Subcutaneous abdominal adipose tissue (tissue), 5 donors: ENCODE measurements at regions not wholly inside any gene's neighbourhood (a gene's known extent, or its start where the extent isn't known, plus 50 kb on each side); places are given as distances from the start of the nearest gene placed in this dataset.

Experiments used
- H3K27ac ChIP-seq: one replicate; pipeline ENCODE4 v1.7.0; 2013; ENCODE audit warnings: low read depth, mild to moderate bottlenecking, inconsistent platforms, low read length, moderate library complexity
- H3K27me3 ChIP-seq, 5 donors: one replicate each; pipeline ENCODE4 v1.7.0; 2013; ENCODE audit warnings: low read length in 5 of 5, inconsistent platforms in 1 of 5; ENCODE audit not compliant: control insufficient read depth in 5 of 5, insufficient read depth in 4 of 5
- H3K36me3 ChIP-seq, 5 donors: one replicate each; pipeline ENCODE4 v1.7.0; 2013; ENCODE audit warnings: low read length in 5 of 5; ENCODE audit not compliant: control insufficient read depth in 5 of 5, insufficient read depth in 5 of 5
- H3K4me1 ChIP-seq, 5 donors: one replicate each; pipeline ENCODE4 v1.7.0; 2013; ENCODE audit warnings: low read length in 5 of 5, mild to moderate bottlenecking in 3 of 5, moderate library complexity in 1 of 5; ENCODE audit not compliant: control insufficient read depth in 5 of 5, insufficient read depth in 5 of 5
- H3K4me3 ChIP-seq, 5 donors: one replicate each; pipeline ENCODE4 v1.7.0; 2013; ENCODE audit warnings: low read length in 5 of 5, low read depth in 1 of 5
- H3K9ac ChIP-seq, 5 donors: one replicate each; pipeline ENCODE4 v1.7.0; 2013; ENCODE audit warnings: low read length in 5 of 5, mild to moderate bottlenecking in 4 of 5, moderate library complexity in 3 of 5
- H3K9me3 ChIP-seq, 5 donors: one replicate each; pipeline ENCODE4 v1.7.0; 2013; ENCODE audit warnings: low read length in 5 of 5; ENCODE audit not compliant: control insufficient read depth in 5 of 5
- donor health status: healthy.
- donor health status: healthy.
- donor health status: healthy.
- donor health status: healthy.
- donor health status: healthy.

DNA sequence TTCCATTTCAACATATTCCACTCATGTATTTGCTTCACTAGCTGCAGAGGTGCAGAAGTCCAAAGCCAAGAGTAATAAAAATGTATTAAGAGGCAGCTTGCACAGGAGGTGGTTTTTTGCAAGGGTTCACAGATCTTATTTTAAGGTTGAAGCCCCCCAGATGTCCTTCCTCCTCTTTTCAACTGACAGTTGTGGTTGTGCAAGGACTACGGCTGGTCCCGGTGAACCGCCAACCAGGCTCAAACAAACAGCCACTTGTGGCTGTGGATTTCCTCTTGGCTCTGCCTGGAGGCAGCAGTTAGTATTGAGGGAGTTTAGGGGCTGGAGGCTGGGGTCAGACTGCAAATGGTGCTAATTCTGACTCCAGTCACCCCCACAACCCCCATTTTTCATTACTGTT, 240.7 kb upstream of the TBC1D5 start:
- no peaks in the 10 kb centered on the region for H3K36me3 ChIP-seq
- H3K9me3 ChIP-seq = no peaks in the 10 kb centered on the region
- H3K27ac ChIP-seq = no peak overlapping the region
- no peak overlapping the region for H3K4me3 ChIP-seq
- H3K27me3 ChIP-seq = no peaks in the 10 kb centered on the region
- H3K9ac ChIP-seq = no peak overlapping the region
- no peaks in the 10 kb centered on the region for H3K4me1 ChIP-seq

DNA sequence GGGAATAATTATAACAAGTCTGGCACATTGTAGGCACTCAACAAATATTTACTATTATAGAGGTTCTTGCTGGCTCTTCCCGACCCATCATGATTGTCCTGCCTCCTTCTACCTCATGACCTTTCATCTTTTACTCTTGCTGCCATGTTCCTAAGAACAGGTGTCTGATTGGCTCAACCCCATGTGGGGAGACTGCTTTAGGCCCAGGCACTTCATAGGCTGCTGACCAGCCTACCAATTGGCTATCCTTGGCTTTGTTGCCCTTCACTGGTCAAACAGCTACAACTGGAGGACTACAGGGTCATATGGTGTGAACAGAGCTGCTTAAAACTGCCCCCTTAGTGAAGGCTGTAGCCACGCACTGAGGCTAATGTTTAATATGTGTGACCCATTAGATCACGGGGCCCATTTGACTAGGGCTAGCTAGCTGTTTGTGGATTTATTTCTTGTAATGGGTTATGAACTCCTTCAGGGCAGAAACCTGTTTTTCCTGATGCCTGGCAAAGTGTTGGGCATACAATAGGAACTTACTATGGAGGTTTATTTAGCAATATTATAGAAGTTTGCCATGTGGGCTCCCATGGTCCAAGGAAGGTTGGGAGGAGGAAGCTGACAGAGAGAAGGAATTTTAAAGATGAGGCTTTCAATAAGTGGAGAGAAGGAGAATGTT, 239.9 kb upstream of the TBC1D5 start:
- no peaks in the 10 kb centered on the region for H3K4me1 ChIP-seq
- no peak overlapping the region for H3K9ac ChIP-seq

DNA sequence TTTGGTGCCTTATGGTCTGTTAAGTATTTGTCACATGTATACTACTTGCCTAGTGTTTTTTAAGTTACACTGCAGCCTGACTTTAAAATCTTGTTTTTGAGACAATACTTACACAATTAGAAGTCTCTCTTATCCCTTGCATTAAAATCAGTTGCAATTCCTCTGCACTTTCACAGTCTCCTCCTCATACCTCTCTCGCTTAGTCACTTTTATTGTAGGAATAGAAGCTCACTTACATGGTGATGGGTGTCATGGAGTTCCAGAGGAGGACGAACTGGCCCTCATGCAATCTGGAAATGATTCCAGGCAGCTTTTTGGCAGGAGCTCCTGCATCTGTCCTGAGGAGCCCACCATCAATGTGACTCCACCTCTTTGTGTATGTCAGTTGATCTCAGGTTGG, 238.4 kb upstream of the TBC1D5 start:
- no peaks in the 10 kb centered on the region for H3K27me3 ChIP-seq
- H3K9me3 ChIP-seq = no peaks in the 10 kb centered on the region
- H3K27ac ChIP-seq = no peak overlapping the region
- H3K4me1 ChIP-seq = no peaks in the 10 kb centered on the region
- H3K4me3 ChIP-seq = no peak overlapping the region
- H3K36me3 ChIP-seq = no peaks in the 10 kb centered on the region
- H3K9ac ChIP-seq = no peak overlapping the region

More for the DNA sequence above, 239.9 kb upstream of the TBC1D5 start:
- H3K9me3 ChIP-seq = no peaks in the 10 kb centered on the region
- no peak overlapping the region for H3K4me3 ChIP-seq
- no peaks in the 10 kb centered on the region for H3K36me3 ChIP-seq
- H3K27me3 ChIP-seq = no peaks in the 10 kb centered on the region
- no peak overlapping the region for H3K27ac ChIP-seq

DNA sequence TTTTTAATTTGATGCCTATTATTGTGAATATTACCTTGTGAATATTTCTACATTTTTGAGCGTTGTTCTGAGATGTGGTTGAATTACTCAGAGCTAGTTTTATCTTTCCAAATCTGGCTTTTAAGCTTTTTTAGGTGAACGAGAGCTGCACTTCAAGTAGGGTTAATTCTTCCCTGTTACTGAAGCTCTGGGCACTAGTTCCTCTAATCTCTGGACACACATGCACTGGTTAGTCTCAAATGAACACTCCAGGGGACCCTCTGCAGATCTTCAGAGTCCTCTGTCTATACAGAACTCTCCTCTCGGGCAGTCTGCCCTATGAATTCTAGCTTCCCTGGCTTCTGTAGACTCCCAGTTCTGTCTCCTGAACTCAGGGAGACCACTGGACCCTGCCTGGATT, 237.5 kb upstream of the TBC1D5 start:
- no peaks in the 10 kb centered on the region for H3K27me3 ChIP-seq
- no peaks in the 10 kb centered on the region for H3K36me3 ChIP-seq
- H3K9me3 ChIP-seq = no peaks in the 10 kb centered on the region
- no peak overlapping the region for H3K27ac ChIP-seq
- no peaks in the 10 kb centered on the region for H3K4me1 ChIP-seq
- no peak overlapping the region for H3K4me3 ChIP-seq
- H3K9ac ChIP-seq = no peak overlapping the region

DNA sequence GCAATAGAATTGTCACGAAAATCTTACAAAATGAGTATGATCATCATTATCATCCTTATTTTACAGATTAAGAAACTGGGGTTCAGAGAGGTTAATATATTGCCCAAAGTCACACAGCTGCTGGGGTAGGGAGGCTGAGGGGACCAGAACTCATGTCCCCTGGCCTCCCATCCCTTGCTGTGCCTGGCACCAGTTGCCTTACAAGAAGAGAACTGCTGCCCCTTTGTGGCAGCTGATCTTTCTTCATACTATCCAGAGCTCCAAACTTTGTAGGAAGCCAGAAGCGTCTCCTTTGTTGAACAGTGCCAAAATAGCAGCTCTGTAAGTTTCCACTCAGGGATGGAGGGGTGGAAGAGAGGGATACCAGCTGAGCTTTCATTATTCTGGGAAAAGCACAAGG, 236.8 kb upstream of the TBC1D5 start:
- no peaks in the 10 kb centered on the region for H3K9me3 ChIP-seq
- H3K9ac ChIP-seq = no peak overlapping the region
- H3K36me3 ChIP-seq = no peaks in the 10 kb centered on the region
- H3K27me3 ChIP-seq = no peaks in the 10 kb centered on the region
- no peaks in the 10 kb centered on the region for H3K4me1 ChIP-seq
- H3K27ac ChIP-seq = no peak overlapping the region
- H3K4me3 ChIP-seq = no peak overlapping the region

DNA sequence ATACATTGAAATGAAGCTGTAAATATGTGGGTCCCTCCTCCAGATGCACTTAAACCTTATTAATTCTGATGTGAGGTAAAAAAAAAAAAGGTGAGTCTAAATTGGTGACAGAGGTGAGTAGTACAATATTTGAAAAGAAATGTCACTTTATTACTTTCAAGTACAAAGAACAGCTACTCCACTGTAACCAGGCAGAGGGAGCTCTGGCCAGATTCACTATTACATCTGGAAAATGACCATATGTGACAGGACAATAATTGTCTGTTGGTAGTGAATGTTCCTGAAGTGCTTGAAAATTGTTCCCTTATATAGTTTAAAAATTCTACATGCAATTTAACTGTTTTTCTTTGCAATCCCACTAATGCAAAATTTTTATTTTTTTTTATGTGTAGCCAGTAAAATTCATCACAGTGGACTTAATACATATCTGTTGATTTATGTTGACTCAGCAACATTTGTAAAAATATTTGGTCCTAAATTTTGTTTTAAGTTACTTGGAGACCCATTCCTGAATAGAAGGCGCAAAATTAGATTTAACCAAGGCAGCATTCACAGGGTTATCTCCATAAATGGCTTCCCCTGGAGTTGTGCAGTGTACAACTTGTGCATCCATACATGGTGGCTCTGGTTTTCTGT, 231.9 kb upstream of the TBC1D5 start:
- no peaks in the 10 kb centered on the region for H3K27me3 ChIP-seq
- no peaks in the 10 kb centered on the region for H3K9me3 ChIP-seq
- H3K4me3 ChIP-seq = no peak overlapping the region
- no peaks in the 10 kb centered on the region for H3K36me3 ChIP-seq
- no peaks in the 10 kb centered on the region for H3K4me1 ChIP-seq
- H3K27ac ChIP-seq = no peak overlapping the region
- H3K9ac ChIP-seq = no peak overlapping the region

DNA sequence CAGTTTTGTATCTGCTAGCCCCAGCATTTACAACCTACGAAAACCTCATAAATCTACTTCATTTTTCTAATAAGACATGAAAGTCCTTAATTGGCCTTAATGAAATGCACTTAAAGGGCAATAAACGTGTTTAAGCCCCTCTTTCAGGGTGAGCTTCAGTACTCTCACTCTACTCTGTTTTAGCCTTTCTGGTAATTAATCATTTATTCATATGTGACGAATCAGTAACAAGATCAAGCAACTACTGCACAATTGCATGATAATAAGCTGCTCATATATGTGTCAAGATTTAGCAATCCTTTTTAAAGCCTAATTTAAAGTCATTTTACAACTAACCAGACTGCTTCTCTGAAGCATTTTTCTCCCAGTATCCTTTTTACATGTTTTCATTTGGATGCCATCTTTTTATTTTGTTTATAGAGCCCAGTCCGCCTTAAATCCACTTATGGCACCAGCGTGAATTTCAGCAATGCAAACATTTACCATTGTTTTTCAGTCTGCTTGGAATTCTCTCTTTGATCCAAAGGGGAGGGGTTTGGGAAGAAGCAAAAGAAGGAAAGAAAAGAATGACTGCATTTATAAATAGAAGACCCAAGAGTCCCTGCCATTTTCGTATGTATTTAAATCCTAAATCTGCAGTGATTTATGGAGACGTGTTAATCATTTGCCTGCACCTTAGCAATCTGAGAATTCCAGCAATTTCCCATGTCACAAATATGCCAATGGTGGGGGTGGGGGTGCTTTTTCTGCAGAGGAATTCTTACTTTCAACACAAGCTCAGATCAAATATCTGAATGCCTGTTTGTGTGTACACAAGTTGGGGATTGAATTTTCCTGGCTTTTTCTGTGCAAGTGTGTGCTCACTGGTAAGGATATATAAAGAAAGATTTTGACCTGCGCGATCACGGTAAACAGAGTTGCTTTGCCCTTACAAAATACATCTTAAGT, 230.8 kb upstream of the TBC1D5 start:
- Histone ChIP-seq H3K9me3 (no peaks in the 10 kb centered on the region), H3K27me3 (no peaks in the 10 kb centered on the region), H3K36me3 (no peaks in the 10 kb centered on the region), H3K27ac (no peak overlapping the region), H3K4me3 (no peak overlapping the region), H3K4me1 (peaks cover 0 to 5% (median 0%) of the 10 kb centered on the region in 5 donors), H3K9ac (no peak overlapping the region)

DNA sequence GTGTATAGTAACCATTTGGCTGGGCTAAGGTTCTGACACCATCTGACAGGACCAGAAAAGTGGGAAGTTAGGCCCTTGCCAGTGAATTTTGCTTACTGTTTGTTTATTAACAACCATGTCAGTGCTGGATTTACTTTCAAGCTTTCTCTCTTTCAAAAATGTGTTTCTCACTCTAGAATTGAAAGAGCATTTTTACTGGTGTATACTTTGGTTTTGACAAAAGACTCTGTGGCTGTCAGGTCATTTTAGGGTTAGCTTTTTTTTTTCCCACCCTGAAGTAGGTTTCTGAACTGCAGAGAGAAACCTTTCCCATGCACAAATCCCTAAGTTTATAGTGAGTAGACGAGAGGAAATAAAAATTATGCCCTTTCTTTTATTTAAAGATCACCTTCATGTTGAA, 230.0 kb upstream of the TBC1D5 start:
- Histone ChIP-seq H3K4me1 (peaks cover 0 to 8% (median under 1%) of the 10 kb centered on the region in 5 donors), H3K27me3 (no peaks in the 10 kb centered on the region), H3K4me3 (no peak overlapping the region), H3K9me3 (no peaks in the 10 kb centered on the region), H3K27ac (no peak overlapping the region), H3K36me3 (no peaks in the 10 kb centered on the region), H3K9ac (no peak overlapping the region)

DNA sequence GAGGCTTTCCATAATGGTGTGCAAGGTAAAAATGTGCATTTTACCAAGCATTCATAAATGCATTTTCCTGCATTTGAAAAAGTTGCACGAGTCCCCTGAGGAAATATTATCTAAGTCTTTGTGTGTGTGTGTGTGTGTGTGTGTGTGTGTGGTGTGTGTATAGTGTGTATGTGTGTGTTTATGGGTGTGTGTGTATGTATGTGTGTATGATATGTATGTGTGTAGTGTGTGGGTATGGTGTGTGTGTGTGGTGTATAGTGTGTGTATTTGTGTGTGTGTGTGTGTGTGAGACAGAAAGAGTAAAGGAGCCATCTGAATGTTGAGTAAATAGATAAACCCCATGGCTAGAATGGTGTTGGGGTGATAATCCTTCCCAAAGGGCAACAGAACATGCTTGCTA, 229.6 kb upstream of the TBC1D5 start:
- Histone ChIP-seq H3K9ac (no peak overlapping the region), H3K9me3 (no peaks in the 10 kb centered on the region), H3K4me3 (no peak overlapping the region), H3K27me3 (no peaks in the 10 kb centered on the region), H3K4me1 (peaks cover 0 to 13% (median 5%) of the 10 kb centered on the region in 5 donors), H3K36me3 (no peaks in the 10 kb centered on the region), H3K27ac (no peak overlapping the region)

DNA sequence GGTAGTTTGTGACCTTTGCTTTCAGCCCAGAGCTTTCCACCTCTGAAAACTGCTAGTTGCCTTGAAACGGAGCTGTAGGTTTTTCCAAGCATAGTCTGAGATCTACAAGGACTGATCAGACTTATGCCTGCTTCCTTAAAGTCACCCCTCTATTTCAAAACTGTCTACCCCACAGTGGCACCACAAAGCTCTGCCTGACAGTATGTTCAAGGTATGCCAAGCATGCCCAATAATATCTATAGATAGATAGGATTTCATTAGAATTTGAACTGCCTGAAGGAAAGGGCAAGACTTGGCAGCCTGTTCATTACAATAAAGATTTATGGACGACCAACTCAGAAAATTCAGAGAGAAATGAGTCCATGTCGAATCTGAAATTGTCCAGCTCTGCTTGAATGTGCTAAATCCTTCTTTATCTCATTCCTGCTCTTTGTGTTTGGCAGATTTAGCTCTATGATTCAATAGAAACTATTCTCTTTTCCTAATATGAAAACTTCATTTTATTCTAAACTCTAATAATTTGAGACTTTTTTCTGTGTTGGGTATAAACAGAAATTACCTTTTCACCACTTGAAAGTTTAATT, 227.6 kb upstream of the TBC1D5 start:
- no peaks in the 10 kb centered on the region for H3K27me3 ChIP-seq
- peaks cover 0 to 14% (median 5%) of the 10 kb centered on the region in 5 donors for H3K4me1 ChIP-seq
- no peak overlapping the region for H3K27ac ChIP-seq
- H3K9me3 ChIP-seq = no peaks in the 10 kb centered on the region
- no peaks in the 10 kb centered on the region for H3K36me3 ChIP-seq
- no peak overlapping the region for H3K4me3 ChIP-seq
- H3K9ac ChIP-seq = no peak overlapping the region
